WTC11 (cell line): ENCODE measurements at regions not wholly inside any gene's neighbourhood (a gene's known extent, or its start where the extent isn't known, plus 50 kb on each side); places are given as distances from the start of the nearest gene placed in this dataset.

Experiments used
- ATAC-seq: fragments of 200-7000 bp; cut with Tn5 transposase; 2 replicates; pipeline ENCODE4 v1.10.0; 2021; ENCODE audit warnings: mild to moderate bottlenecking, moderate library complexity
- CTCF ChIA-PET: fragments of 300-600 bp; sonication (Branson Sonifier 250); formaldehyde crosslinking; loops from one replicate; lab custom pipeline; 2021; ENCODE audit warnings: antibody characterized with exemption; lab: Charles Lee
- POLR2A ChIA-PET: fragments of 350-600 bp; sonication (Branson Sonifier 250); formaldehyde crosslinking; loops from one replicate; lab custom pipeline; 2021; ENCODE audit warnings: antibody characterized with exemption; lab: Charles Lee
- DNase-seq: peaks from one replicate; pipeline ENCODE4 v3.0.0; 2021; ENCODE audit warnings: low spot score
- H3K27ac Mint-ChIP-seq: 2 replicates; pipeline ENCODE4 v1.8.0; 2021; ENCODE audit warnings: mixed read lengths
- H3K27me3 Mint-ChIP-seq: 2 replicates; pipeline ENCODE4 v1.8.0; 2021; ENCODE audit warnings: low read depth, mild to moderate bottlenecking, moderate library complexity, mixed read lengths
- H3K36me3 Mint-ChIP-seq: 2 replicates; pipeline ENCODE4 v1.8.0; 2021; ENCODE audit warnings: mixed read lengths
- H3K4me1 Mint-ChIP-seq: 2 replicates; pipeline ENCODE4 v1.8.0; 2022; ENCODE audit warnings: mixed read lengths
- H3K4me3 Mint-ChIP-seq: 2 replicates; pipeline ENCODE4 v1.8.0; 2021; ENCODE audit warnings: mild to moderate bottlenecking, moderate library complexity, mixed read lengths
- H3K9me3 Mint-ChIP-seq: 2 replicates; pipeline ENCODE4 v1.8.0; 2021; ENCODE audit warnings: mixed read lengths
- AFF4 ChIP-seq: sonication (generic); formaldehyde crosslinking; IDR thresholded peaks from 2 replicates; pipeline ENCODE4 v1.8.1; 2023; ENCODE audit warnings: mild to moderate bottlenecking, missing genetic modification reagents, borderline replicate concordance
- ARID4B ChIP-seq: sonication (generic); formaldehyde crosslinking; IDR thresholded peaks from 2 replicates; pipeline ENCODE4 v1.8.0; 2023; ENCODE audit warnings: missing genetic modification reagents, mild to moderate bottlenecking, borderline replicate concordance
- ATF3 ChIP-seq: sonication (generic); formaldehyde crosslinking; conservative IDR thresholded peaks from 2 replicates; pipeline ENCODE4 v1.8.1; 2022; ENCODE audit warnings: mild to moderate bottlenecking, missing genetic modification reagents
- ATF6 ChIP-seq: sonication (generic); formaldehyde crosslinking; IDR thresholded peaks from 2 replicates; pipeline ENCODE4 v1.8.1; 2023; ENCODE audit warnings: mild to moderate bottlenecking, missing genetic modification reagents
- ESRRA ChIP-seq: sonication (generic); formaldehyde crosslinking; IDR thresholded peaks from 2 replicates; pipeline ENCODE4 v1.8.1; 2022; ENCODE audit warnings: mild to moderate bottlenecking, missing genetic modification reagents, borderline replicate concordance
- HMGA2 ChIP-seq: fragments of 250-450 bp; sonication (Bioruptor Pico); IDR thresholded peaks from 2 replicates; pipeline ENCODE4 v1.4.0; 2021; ENCODE audit warnings: mild to moderate bottlenecking, moderate library complexity
- IRF1 ChIP-seq: sonication (generic); formaldehyde crosslinking; IDR thresholded peaks from 2 replicates; pipeline ENCODE4 v1.8.0; 2023; ENCODE audit warnings: missing genetic modification reagents
- MLX ChIP-seq: sonication (generic); formaldehyde crosslinking; IDR thresholded peaks from 2 replicates; pipeline ENCODE4 v1.8.1; 2023; ENCODE audit warnings: mild to moderate bottlenecking, missing genetic modification reagents, moderate library complexity
- NFATC4 ChIP-seq: fragments of 250-450 bp; sonication (Bioruptor Pico); IDR thresholded peaks from 2 replicates; pipeline ENCODE4 v1.9.0; 2021; ENCODE audit warnings: mild to moderate bottlenecking
- NFYB ChIP-seq: sonication (generic); formaldehyde crosslinking; conservative IDR thresholded peaks from 2 replicates; pipeline ENCODE4 v1.8.0; 2022; ENCODE audit warnings: low read depth, missing genetic modification reagents
- NR1H2 ChIP-seq: sonication (generic); formaldehyde crosslinking; IDR thresholded peaks from 2 replicates; pipeline ENCODE4 v1.9.0; 2021; ENCODE audit warnings: mild to moderate bottlenecking, moderate library complexity, missing genetic modification reagents
- SMAD4 ChIP-seq: sonication (generic); formaldehyde crosslinking; IDR thresholded peaks from 2 replicates; pipeline ENCODE4 v1.8.0; 2022; ENCODE audit warnings: mild to moderate bottlenecking, missing genetic modification reagents
- STAT6 ChIP-seq: sonication (generic); formaldehyde crosslinking; conservative IDR thresholded peaks from 2 replicates; pipeline ENCODE4 v1.8.1; 2023; ENCODE audit warnings: mild to moderate bottlenecking, low read depth, missing genetic modification reagents, moderate library complexity
- TP53 ChIP-seq: sonication (generic); formaldehyde crosslinking; IDR thresholded peaks from 2 replicates; pipeline ENCODE4 v1.8.1; 2023; ENCODE audit warnings: mild to moderate bottlenecking, missing genetic modification reagents
- ZNF219 ChIP-seq: sonication (generic); formaldehyde crosslinking; IDR thresholded peaks from 2 replicates; pipeline ENCODE4 v1.8.0; 2023; ENCODE audit warnings: missing genetic modification reagents, mild to moderate bottlenecking, borderline replicate concordance
- ZNF263 ChIP-seq: sonication (generic); formaldehyde crosslinking; IDR thresholded peaks from 2 replicates; pipeline ENCODE4 v1.8.1; 2022; ENCODE audit warnings: low read depth, mild to moderate bottlenecking, moderate library complexity, missing genetic modification reagents
- ZNF317 ChIP-seq: sonication (generic); formaldehyde crosslinking; IDR thresholded peaks from 2 replicates; pipeline ENCODE4 v1.8.1; 2023; ENCODE audit warnings: low read depth, mild to moderate bottlenecking, moderate library complexity, missing genetic modification reagents, borderline replicate concordance
- ZNF423 ChIP-seq: fragments of 250-450 bp; sonication (Bioruptor Pico); IDR thresholded peaks from 2 replicates; pipeline ENCODE4 v2.1.2; 2022; ENCODE audit warnings: mild to moderate bottlenecking, moderate library complexity

- no peaks in the 10 kb centered on the region for H3K36me3 Mint-ChIP-seq
- DNase-seq (no peak), ATAC-seq (no peak)
- H3K4me1 Mint-ChIP-seq = peaks cover 9% of the 10 kb centered on the region
- no peak for TF ChIP-seq ZNF263 (CRISPR knock-in tag)
- ChIA-PET CTCF (no interaction called here), POLR2A (no interaction called here)
- no peak overlapping the region for H3K4me3 Mint-ChIP-seq
- no peaks in the 10 kb centered on the region for H3K27me3 Mint-ChIP-seq
- peaks cover 25% of the 10 kb centered on the region for H3K9me3 Mint-ChIP-seq
- no peak overlapping the region for H3K27ac Mint-ChIP-seq
These were observed 547.1 kb upstream of the ANKRD30A start for GRCh38 chr10:36578306-36578705.

GRCh38 chr10:36577126-36577525, 548.3 kb upstream of the ANKRD30A start:
- H3K27ac Mint-ChIP-seq = no peak overlapping the region
- no peak for DNase-seq
- no peak for ATAC-seq
- H3K4me3 Mint-ChIP-seq = no peak overlapping the region
- ChIA-PET POLR2A (no interaction called here), CTCF (no interaction called here)
- H3K4me1 Mint-ChIP-seq = peaks cover 11% of the 10 kb centered on the region
- H3K27me3 Mint-ChIP-seq = no peaks in the 10 kb centered on the region
- H3K9me3 Mint-ChIP-seq = peaks cover 25% of the 10 kb centered on the region
- no peaks in the 10 kb centered on the region for H3K36me3 Mint-ChIP-seq
- no peak for TF ChIP-seq ATF6 (CRISPR knock-in tag)
- TF ChIP-seq NR1H2 (CRISPR knock-in tag) = no peak
- no peak for TF ChIP-seq AFF4 (CRISPR knock-in tag)
- no peak for TF ChIP-seq ESRRA (CRISPR knock-in tag)
- no peak for TF ChIP-seq NFATC4
- no peak for TF ChIP-seq ATF3 (CRISPR knock-in tag)
- TF ChIP-seq IRF1 = no peak
- no peak for TF ChIP-seq TP53 (CRISPR knock-in tag)
- no peak for TF ChIP-seq ZNF263 (CRISPR knock-in tag)
- no peak for TF ChIP-seq SMAD4 (CRISPR knock-in tag)
- no peak for TF ChIP-seq ARID4B (CRISPR knock-in tag)
- TF ChIP-seq ZNF317 (CRISPR knock-in tag) = no peak
- TF ChIP-seq STAT6 (CRISPR knock-in tag) = no peak
- TF ChIP-seq ZNF219 (CRISPR knock-in tag) = no peak
- no peak for TF ChIP-seq ZNF423 (CRISPR knock-in tag)
- TF ChIP-seq HMGA2 (CRISPR knock-in tag) = no peak
- no peak for TF ChIP-seq MLX (CRISPR knock-in tag)
- no peak for TF ChIP-seq NFYB (CRISPR knock-in tag)
